H1 (cell line): ENCODE measurements at regions not wholly inside any gene's neighbourhood (a gene's known extent, or its start where the extent isn't known, plus 50 kb on each side); places are given as distances from the start of the nearest gene placed in this dataset.
A peak's percentile ranks its signal among the peaks of the same experiment; 100 is the strongest.

Source experiments
- CTCF ChIA-PET: fragments of 300-600 bp; sonication (Branson Sonifier 250); formaldehyde crosslinking; loops from one replicate; lab custom pipeline; 2021; ENCODE audit not compliant: partially characterized antibody; lab: Charles Lee
- POLR2A ChIA-PET: fragments of 300-600 bp; sonication (Branson Sonifier 250); formaldehyde crosslinking; loops from one replicate; lab custom pipeline; 2021; ENCODE audit warnings: inconsistent platforms; ENCODE audit not compliant: partially characterized antibody; lab: Charles Lee
- DNase-seq, 2 experiments: peaks; one replicate each; pipeline versions ENCODE4 v3.0.0 to v3.0.0-alpha.2; 2010 to 2022; ENCODE audit warnings: low spot score in 2 of 2, low read depth in 1 of 2, mixed read lengths in 1 of 2
- FAIRE-seq: peaks from 2 replicates; lab custom pipeline; 2011; peaks lifted over from hg19 to GRCh38; lab: Jason Lieb, UNC
- H2AFZ ChIP-seq: 2 replicates; pipeline ENCODE4 v1.8.1; 2012; ENCODE audit warnings: low read length, inconsistent platforms
- H2AK5ac ChIP-seq: 2 replicates; pipeline ENCODE4 v1.6.1; 2013; ENCODE audit warnings: low read depth, low read length
- H2BK120ac ChIP-seq: replicated peaks from 2 replicates; pipeline ENCODE3; 2013; ENCODE audit warnings: low read depth, low read length, inconsistent platforms
- H2BK12ac ChIP-seq: 2 replicates; pipeline ENCODE4 v1.6.1; 2013; ENCODE audit warnings: low read depth, low read length
- H2BK15ac ChIP-seq: 2 replicates; pipeline ENCODE4 v1.6.1; 2013; ENCODE audit warnings: low read length
- H2BK20ac ChIP-seq: 2 replicates; pipeline ENCODE4 v1.6.1; 2013; ENCODE audit warnings: low read length
- H2BK5ac ChIP-seq: 2 replicates; pipeline ENCODE4 v1.6.1; 2013; ENCODE audit warnings: low read depth, low read length
- H3K14ac ChIP-seq: 2 replicates; pipeline ENCODE4 v1.6.1; 2013; ENCODE audit warnings: inconsistent platforms; ENCODE audit not compliant: insufficient read length
- H3K18ac ChIP-seq: 2 replicates; pipeline ENCODE4 v1.6.1; 2013; ENCODE audit warnings: low read length; ENCODE audit errors: extremely low read depth
- H3K23ac ChIP-seq: 2 replicates; pipeline ENCODE4 v1.6.1; 2013; ENCODE audit warnings: inconsistent platforms; ENCODE audit not compliant: insufficient read length
- H3K23me2 ChIP-seq: 2 replicates; pipeline ENCODE4 v1.6.1; 2013; ENCODE audit warnings: low read depth, low read length
- H3K27ac ChIP-seq: 2 replicates; pipeline ENCODE4 v1.6.1; 2011; ENCODE audit warnings: low read depth, low read length, inconsistent platforms
- H3K27me3 ChIP-seq, 4 experiments: replicated peaks in 1 of 4; 1 replicate in 1 of 4; 2 replicates in 3 of 4; pipeline versions ENCODE4 v1.6.1 to v1.8.1; 2011 to 2013; ENCODE audit warnings: low read length in 3 of 4, mild to moderate bottlenecking in 3 of 4, inconsistent platforms in 2 of 4, mixed read lengths in 2 of 4, moderate library complexity in 1 of 4; ENCODE audit not compliant: control insufficient read depth in 3 of 4, insufficient read depth in 3 of 4; ENCODE audit errors: extremely low read depth in 1 of 4
- H3K36me3 ChIP-seq, 4 experiments: 2 replicates each; pipeline versions ENCODE4 v1.6.1 to v1.8.1; 2011 to 2013; ENCODE audit warnings: mild to moderate bottlenecking in 4 of 4, low read length in 3 of 4, moderate library complexity in 2 of 4, control low read depth in 1 of 4, inconsistent platforms in 1 of 4; ENCODE audit not compliant: insufficient read depth in 4 of 4, control insufficient read depth in 2 of 4
- H3K4ac ChIP-seq: replicated peaks from 2 replicates; pipeline ENCODE3; 2013; ENCODE audit warnings: low read length, low read depth, mixed read lengths, inconsistent platforms; ENCODE audit not compliant: insufficient read length
- H3K4me1 ChIP-seq, 4 experiments: replicated peaks in 1 of 4; 1 replicate in 1 of 4; 2 replicates in 3 of 4; pipeline versions ENCODE4 v1.6.1 to v1.8.1; 2011 to 2013; ENCODE audit warnings: low read length in 3 of 4, inconsistent platforms in 2 of 4, mixed read lengths in 1 of 4; ENCODE audit not compliant: insufficient read depth in 4 of 4, control insufficient read depth in 3 of 4
- H3K4me2 ChIP-seq, 2 experiments: 2 replicates each; pipeline versions ENCODE4 v1.6.1 to v1.8.1; 2011 to 2013; ENCODE audit warnings: low read depth in 2 of 2, low read length in 2 of 2, control low read depth in 1 of 2, inconsistent platforms in 1 of 2, mild to moderate bottlenecking in 1 of 2; ENCODE audit not compliant: insufficient read depth in 1 of 2
- H3K4me3 ChIP-seq, 4 experiments: fragments of 200-600, 300-600 bp in 1 of 4; sonication (generic), shearing (Covaris generic), sonication (Bioruptor Twin) in 1 of 4; 2 replicates each; pipeline versions ENCODE4 v1.5.1 to v1.8.1; 2011 to 2016; ENCODE audit warnings: low read length in 4 of 4, low read depth in 3 of 4, control low read depth in 2 of 4, inconsistent platforms in 2 of 4, mild to moderate bottlenecking in 2 of 4, mixed read lengths in 1 of 4, moderate library complexity in 1 of 4; ENCODE audit not compliant: insufficient read depth in 2 of 4; ENCODE audit errors: extremely low read depth in 1 of 4
- H3K56ac ChIP-seq: replicated peaks from 2 replicates; pipeline ENCODE3; 2013; ENCODE audit warnings: low read depth, mild to moderate bottlenecking, mixed read lengths, low read length, inconsistent platforms; ENCODE audit not compliant: insufficient read length
- H3K79me1 ChIP-seq: 2 replicates; pipeline ENCODE4 v1.6.1; 2013; ENCODE audit warnings: low read depth, low read length, control low read depth
- H3K79me2 ChIP-seq, 2 experiments: 2 replicates each; pipeline versions ENCODE4 v1.6.1 to v1.8.1; 2012 to 2013; ENCODE audit warnings: low read length in 2 of 2, mild to moderate bottlenecking in 2 of 2, inconsistent platforms in 1 of 2; ENCODE audit not compliant: insufficient read depth in 2 of 2, control insufficient read depth in 1 of 2
- H3K9ac ChIP-seq, 4 experiments: replicated peaks in 1 of 4; 1 replicate in 1 of 4; 2 replicates in 3 of 4; pipeline versions ENCODE4 v1.6.1 to v1.8.1; 2011 to 2013; ENCODE audit warnings: low read depth in 3 of 4, low read length in 3 of 4, control low read depth in 2 of 4, mild to moderate bottlenecking in 2 of 4, moderate library complexity in 2 of 4, inconsistent platforms in 1 of 4; ENCODE audit errors: extremely low read depth in 1 of 4
- H3K9me3 ChIP-seq, 2 experiments: 2 replicates each; pipeline versions ENCODE4 v1.6.1 to v1.8.1; 2012 to 2013; ENCODE audit warnings: mild to moderate bottlenecking in 2 of 2, moderate library complexity in 2 of 2, control low read depth in 1 of 2, inconsistent platforms in 1 of 2, low read depth in 1 of 2, low read length in 1 of 2, mixed read lengths in 1 of 2; ENCODE audit not compliant: insufficient read depth in 2 of 2
- H4K20me1 ChIP-seq, 2 experiments: replicated peaks in 1 of 2; 2 replicates each; pipeline versions ENCODE3 to v1.8.1; 2011 to 2013; ENCODE audit warnings: inconsistent platforms in 2 of 2, low read length in 2 of 2, mild to moderate bottlenecking in 1 of 2; ENCODE audit not compliant: insufficient read depth in 2 of 2, control insufficient read depth in 1 of 2
- H4K5ac ChIP-seq: 2 replicates; pipeline ENCODE4 v1.6.1; 2013; ENCODE audit warnings: low read length, low read depth, mixed read lengths, inconsistent platforms; ENCODE audit not compliant: insufficient read length
- H4K8ac ChIP-seq: 2 replicates; pipeline ENCODE4 v1.8.0; 2013; ENCODE audit warnings: mild to moderate bottlenecking, moderate library complexity, low read length, inconsistent platforms; ENCODE audit not compliant: insufficient read depth; ENCODE audit errors: extremely low read depth
- H4K91ac ChIP-seq: replicated peaks from 2 replicates; pipeline ENCODE3; 2013; ENCODE audit warnings: low read length, mixed read lengths, inconsistent platforms; ENCODE audit not compliant: insufficient read length
- CBX5 ChIP-seq: fragments of 300-800, 300-1000 bp; sonication (generic); IDR thresholded peaks from 2 replicates; pipeline ENCODE4 v1.7.1; 2016; ENCODE audit warnings: antibody characterized with exemption, low read length, low read depth
- CBX8 ChIP-seq: fragments of 300-800, 300-1000 bp; sonication (generic); IDR thresholded peaks from 2 replicates; pipeline ENCODE4 v1.7.1; 2016; ENCODE audit warnings: low read depth, low read length, borderline replicate concordance
- E2F6 ChIP-seq: IDR thresholded peaks from 2 replicates; pipeline ENCODE4 v1.6.1; 2012; ENCODE audit warnings: inconsistent platforms
- FOSL1 ChIP-seq: IDR thresholded peaks from 2 replicates; pipeline ENCODE4 v1.6.1; 2011; ENCODE audit warnings: mild to moderate bottlenecking, low read depth, low read length, moderate library complexity; ENCODE audit not compliant: insufficient read depth
- POU5F1 ChIP-seq: IDR thresholded peaks from 2 replicates; pipeline ENCODE4 v1.6.1; 2011; ENCODE audit warnings: low read depth, mild to moderate bottlenecking, low read length, moderate library complexity
- RXRA ChIP-seq: IDR thresholded peaks from 2 replicates; pipeline ENCODE4 v1.6.1; 2011; ENCODE audit warnings: low read depth, mild to moderate bottlenecking, low read length, moderate library complexity; ENCODE audit not compliant: insufficient read depth
- SIN3A ChIP-seq, 2 experiments: IDR thresholded peaks in 1 of 2; conservative IDR thresholded peaks in 1 of 2; 2 replicates each; pipeline ENCODE4 v1.6.1; 2011 to 2012; ENCODE audit warnings: low read length in 2 of 2, improper control_type of control experiment in 1 of 2, low read depth in 1 of 2, mild to moderate bottlenecking in 1 of 2
- TEAD4 ChIP-seq: IDR thresholded peaks from 2 replicates; pipeline ENCODE4 v1.6.1; 2012; ENCODE audit warnings: low read depth, low read length, inconsistent platforms, mixed read lengths
- WGBS, 2 experiments: shearing (Covaris generic) in 1 of 2; methylation state at CpG; one replicate each; pipeline versions ENCODE4 v1.1.6 to v1.1.7; 2013 to 2015; ENCODE audit warnings: low lambda C conversion rate in 2 of 2, mixed read lengths in 2 of 2, inconsistent platforms in 1 of 2, low coverage in 1 of 2, missing lambda C conversion rate in 1 of 2; ENCODE audit not compliant: insufficient replicate concordance in 2 of 2, insufficient coverage in 1 of 2, insufficient read length in 1 of 2; ENCODE audit errors: extremely low coverage in 1 of 2, missing lambda C conversion rate in 1 of 2; 5-methylcytosine and 5-hydroxymethylcytosine counted together

GRCh38 chr4:126916626-126917140, 716.1 kb upstream of the INTU start:
- TF ChIP-seq TEAD4 (no peak), CBX8 (no peak), RXRA (no peak), CBX5 (no peak), E2F6 (no peak), POU5F1 (no peak), SIN3A (conservative IDR thresholded peaks at IDR 0.05 in 1 of 2, IDR thresholded peaks at IDR 0.05 in 1 of 2; ENCODE audit: low read depth in 1 of 2, low read length in 2 of 2) (no peak), FOSL1 (no peak)
- FAIRE-seq: peak; percentile 13
- Histone ChIP-seq H3K36me3 (no peaks in the 10 kb centered on the region), H3K23me2 (no peaks in the 10 kb centered on the region), H2BK15ac (no peak overlapping the region), H3K27me3 (peaks cover 0 to 1% (median 0%) of the 10 kb centered on the region in 4 experiments; a peak in 1 of 7 replicates), H3K9me3 (no peaks in the 10 kb centered on the region), H3K56ac (no peak overlapping the region), H4K5ac (no peak overlapping the region), H3K4me2 (no peak overlapping the region), H3K14ac (no peak overlapping the region), H2BK120ac (no peak overlapping the region), H4K20me1 (no peaks in the 10 kb centered on the region), H4K8ac (no peak overlapping the region), H3K4me3 (no peak overlapping the region), H2BK20ac (no peak overlapping the region), H2BK5ac (no peak overlapping the region), H3K79me2 (no peaks in the 10 kb centered on the region), H3K9ac (no peak overlapping the region), H4K91ac (no peak overlapping the region), H3K4ac (no peak overlapping the region), H2AK5ac (no peak overlapping the region), H3K23ac (no peak overlapping the region), H3K27ac (no peak overlapping the region), H2AFZ (peak overlapping the region; percentile 6; the same call in 1 of the 2 replicates), H3K18ac (no peak overlapping the region), H3K79me1 (no peaks in the 10 kb centered on the region), H2BK12ac (no peak overlapping the region), H3K4me1 (no peaks in the 10 kb centered on the region)
- CTCF ChIA-PET: interaction anchor here (0.7 kb wide), 1 partner anchor 1118 kb away, joined by 3 read pairs; no protein-coding TSS in a partner anchor
- POLR2A ChIA-PET: no interaction called here
- no peak for DNase-seq
- 87% methylated on average over 10 of the region's 10 CpGs; no CpG with 5 or more reads in 1 of the 2 experiments for WGBS, 2 experiments
